HepG2 (cell line): ENCODE measurements at regions not wholly inside any gene's neighbourhood (a gene's known extent, or its start where the extent isn't known, plus 50 kb on each side); places are given as distances from the start of the nearest gene placed in this dataset.
A peak's percentile ranks its signal among the peaks of the same experiment; 100 is the strongest.

Experiments
- ATAC-seq: fragments of 200-7000 bp; cut with Tn5 transposase; 3 replicates; pipeline ENCODE4 v1.9.1; 2020; ENCODE audit warnings: mild to moderate bottlenecking, moderate library complexity
- BruUV-seq: library from RNA; stranded (reverse); fragments of 400-500 nt; replicated peaks from 2 replicates; lab custom pipeline; 2021; lab: Mats Ljungman, UMichigan
- CTCF ChIA-PET: fragments of 300-600 bp; formaldehyde crosslinking; extraction: SDS; loops from one replicate; lab custom pipeline; 2021; ENCODE audit warnings: low total read pairs, inconsistent platforms, low intra/inter-chr PET ratio; lab: Yijun Ruan, JAX
- POLR2A ChIA-PET: fragments of 350-600 bp; sonication (Branson Sonifier 250); formaldehyde crosslinking; loops from one replicate; lab custom pipeline; 2020; ENCODE audit warnings: antibody characterized with exemption, inconsistent platforms; lab: Yijun Ruan, JAX
- DNase-seq: peaks from one replicate; pipeline ENCODE4 v3.0.0-alpha.2; 2015; ENCODE audit warnings: low spot score
- FAIRE-seq: peaks from 3 replicates; lab custom pipeline; 2011; peaks lifted over from hg19 to GRCh38; lab: Jason Lieb, UNC
- H2AFZ ChIP-seq: one replicate; pipeline ENCODE4 v1.6.1; 2011; ENCODE audit warnings: low read length, inconsistent platforms
- H3K27ac ChIP-seq: fragments of 300-600 bp; 3 replicates; pipeline ENCODE4 v1.8.0; 2011; ENCODE audit warnings: mixed run types, mild to moderate bottlenecking, mixed read lengths, low read length, inconsistent platforms; ENCODE audit not compliant: insufficient read depth; ENCODE audit errors: extremely low read length
- H3K27me3 ChIP-seq, 2 experiments: fragments of 200-600 bp in 1 of 2; 2 replicates in 1 of 2; 3 replicates in 1 of 2; pipeline versions ENCODE4 v1.6.0 to v1.8.0; 2011; ENCODE audit warnings: low read length in 2 of 2, mild to moderate bottlenecking in 2 of 2, moderate library complexity in 2 of 2, inconsistent platforms in 1 of 2; ENCODE audit not compliant: insufficient read depth in 2 of 2, control insufficient read depth in 1 of 2
- H3K36me3 ChIP-seq, 2 experiments: fragments of 200-600 bp in 1 of 2; replicated peaks in 1 of 2; 2 replicates in 1 of 2; 3 replicates in 1 of 2; pipeline versions ENCODE4 v1.5.1 to v1.8.0; 2011; ENCODE audit warnings: low read length in 2 of 2, inconsistent platforms in 1 of 2; ENCODE audit not compliant: insufficient read depth in 2 of 2, control insufficient read depth in 1 of 2
- H3K4me1 ChIP-seq: 2 replicates; pipeline ENCODE4 v1.5.1; 2012; ENCODE audit warnings: low read length, inconsistent platforms; ENCODE audit not compliant: insufficient read depth
- H3K4me2 ChIP-seq: 2 replicates; pipeline ENCODE4 v1.6.0; 2011; ENCODE audit warnings: low read depth, low read length, inconsistent platforms
- H3K4me3 ChIP-seq, 3 experiments: fragments of 200-600 bp in 1 of 3; sonication (generic), shearing (Covaris generic) in 1 of 3; replicated peaks in 1 of 3; 2 replicates each; pipeline ENCODE4 v1.5.1; 2011 to 2016; ENCODE audit warnings: low read length in 3 of 3, inconsistent platforms in 2 of 3, low read depth in 2 of 3, mild to moderate bottlenecking in 2 of 3, control low read depth in 1 of 3, mixed read lengths in 1 of 3; ENCODE audit not compliant: insufficient read depth in 1 of 3
- H3K79me2 ChIP-seq: one replicate; pipeline ENCODE4 v1.6.1; 2011; ENCODE audit warnings: low read length, inconsistent platforms; ENCODE audit not compliant: insufficient read depth
- H3K9ac ChIP-seq: 2 replicates; pipeline ENCODE4 v1.6.0; 2011; ENCODE audit warnings: mild to moderate bottlenecking, low read depth, low read length, inconsistent platforms; ENCODE audit not compliant: insufficient read depth
- H3K9me3 ChIP-seq: 2 replicates; pipeline ENCODE4 v1.5.1; 2012; ENCODE audit warnings: mild to moderate bottlenecking, low read length
- H4K20me1 ChIP-seq: 2 replicates; pipeline ENCODE4 v1.6.0; 2011; ENCODE audit warnings: inconsistent platforms, mild to moderate bottlenecking, low read length, moderate library complexity; ENCODE audit not compliant: insufficient read depth
- ATAD3A ChIP-seq: sonication (generic); formaldehyde crosslinking; IDR thresholded peaks from 2 replicates; pipeline ENCODE4 v1.4.0; 2020; ENCODE audit warnings: missing genetic modification reagents
- ATF7 ChIP-seq, 2 experiments: fragments of 450-650 bp in 1 of 2; sonication (generic) in 1 of 2; formaldehyde crosslinking in 1 of 2; IDR thresholded peaks; 2 replicates each; pipeline versions ENCODE4 v1.4.0 to v1.6.1; 2016 to 2020; ENCODE audit warnings: antibody characterized with exemption in 1 of 2, mild to moderate bottlenecking in 1 of 2, missing genetic modification reagents in 1 of 2
- CBFB ChIP-seq: sonication (generic); formaldehyde crosslinking; IDR thresholded peaks from 2 replicates; pipeline ENCODE4 v1.4.0; 2020; ENCODE audit warnings: missing genetic modification reagents
- CHD2 ChIP-seq: IDR thresholded peaks from 2 replicates; pipeline ENCODE4 v1.6.1; 2011; ENCODE audit warnings: low read depth, low read length, improper control_type of control experiment
- ELF1 ChIP-seq: sonication (generic); formaldehyde crosslinking; IDR thresholded peaks from 2 replicates; pipeline ENCODE4 v1.4.0; 2020; ENCODE audit warnings: missing genetic modification reagents
- MNT ChIP-seq: fragments of 450-650 bp; IDR thresholded peaks from 2 replicates; pipeline ENCODE4 v1.6.1; 2016
- NR2F2 ChIP-seq: IDR thresholded peaks from 2 replicates; pipeline ENCODE4 v1.6.1; 2012; ENCODE audit warnings: low read depth, inconsistent platforms, borderline replicate concordance
- PAF1 ChIP-seq: IDR thresholded peaks from 2 replicates; pipeline ENCODE4 v1.6.1; 2016; ENCODE audit warnings: missing genetic modification reagents, missing compliant biosample characterization
- RAD21 ChIP-seq: fragments of 450-650 bp; formaldehyde crosslinking; IDR thresholded peaks from 2 replicates; pipeline ENCODE4 v1.5.0; 2020; ENCODE audit warnings: mild to moderate bottlenecking
- RXRB ChIP-seq: IDR thresholded peaks from 2 replicates; pipeline ENCODE4 v1.6.1; 2016; ENCODE audit warnings: borderline replicate concordance, missing genetic modification reagents, missing compliant biosample characterization
- SOX5 ChIP-seq: IDR thresholded peaks from 2 replicates; pipeline ENCODE4 v1.6.1; 2016; ENCODE audit warnings: borderline replicate concordance
- TCF7 ChIP-seq: sonication (generic); IDR thresholded peaks from 2 replicates; pipeline ENCODE4 v1.6.1; 2016; ENCODE audit warnings: antibody characterized with exemption, low read depth
- TCF7L2 ChIP-seq: IDR thresholded peaks from 2 replicates; pipeline ENCODE4 v1.6.1; 2011; ENCODE audit warnings: mild to moderate bottlenecking, low read depth, low read length, moderate library complexity
- TRIM24 ChIP-seq: sonication (generic); formaldehyde crosslinking; IDR thresholded peaks from 2 replicates; pipeline ENCODE4 v1.8.0; 2022; ENCODE audit warnings: mild to moderate bottlenecking, missing genetic modification reagents
- ZNF12 ChIP-seq: sonication (generic); formaldehyde crosslinking; IDR thresholded peaks from 2 replicates; pipeline ENCODE4 v1.5.0; 2020; ENCODE audit warnings: missing genetic modification reagents
- ZNF33B ChIP-seq: sonication (generic); formaldehyde crosslinking; IDR thresholded peaks from 2 replicates; pipeline ENCODE4 v1.5.1; 2020; ENCODE audit warnings: mild to moderate bottlenecking, missing genetic modification reagents
- ZNF788 ChIP-seq: sonication (generic); formaldehyde crosslinking; IDR thresholded peaks from 2 replicates; pipeline ENCODE4 v1.5.0; 2020; ENCODE audit warnings: mild to moderate bottlenecking, missing genetic modification reagents, borderline replicate concordance
- WGBS: methylation state at CpG from one replicate; pipeline ENCODE4 v1.1.6; 2017; ENCODE audit warnings: low lambda C conversion rate; 5-methylcytosine and 5-hydroxymethylcytosine counted together
- in situ Hi-C: cut with HindIII; loops from 2 replicates; pipeline ENCODE4 v1.10.0; 2017; ENCODE audit warnings: low pct_unique_long_range_greater_than_20kb; ENCODE audit not compliant: extremely low pct_ligation_motif_present
- intact Hi-C: fragments of 100-400 bp; cut with micrococcal nuclease; formaldehyde crosslinking; loops from one replicate; pipeline ENCODE4 v1.10.0; 2022; ENCODE audit not compliant: unreplicated experiment

GRCh38 chr5:161036296-161036695 is 184.3 kb upstream of the ATP10B start:
- Histone ChIP-seq H4K20me1 (no peaks in the 10 kb centered on the region), H3K4me3 (no peak overlapping the region), H3K4me2 (no peak overlapping the region), H3K27ac (no peak overlapping the region), H2AFZ (no peak overlapping the region), H3K4me1 (no peaks in the 10 kb centered on the region), H3K9me3 (no peaks in the 10 kb centered on the region), H3K36me3 (no peaks in the 10 kb centered on the region), H3K27me3 (no peaks in the 10 kb centered on the region; a peak in 1 of 5 replicates), H3K9ac (no peak overlapping the region), H3K79me2 (no peaks in the 10 kb centered on the region)
- TF ChIP-seq SOX5 (CRISPR knock-in tag) (no peak), ZNF788 (CRISPR knock-in tag) (no peak), ATF7 (IDR thresholded peaks at IDR 0.05) (peak; percentile 81), ATF7 (CRISPR knock-in tag; IDR thresholded peaks at IDR 0.05) (no peak), PAF1 (CRISPR knock-in tag) (no peak)
- 2% methylated on average over 3 of the region's 3 CpGs for WGBS
- in situ Hi-C loops (no loop called here), intact Hi-C loops (no loop called here)
- ChIA-PET CTCF (no interaction called here), POLR2A (no interaction called here)
- DNase-seq (no peak), ATAC-seq (no peak), FAIRE-seq (no peak)
- no TSS peak for BruUV-seq

GRCh38 chr5:161034451-161034850 is 182.4 kb upstream of the ATP10B start:
- DNase-seq (no peak), FAIRE-seq (no peak), ATAC-seq (no peak)
- 0% methylated on average over 1 of the region's 1 CpG for WGBS
- Histone ChIP-seq H2AFZ (no peak overlapping the region), H4K20me1 (no peaks in the 10 kb centered on the region), H3K36me3 (no peaks in the 10 kb centered on the region), H3K27me3 (no peaks in the 10 kb centered on the region; a peak in 1 of 5 replicates), H3K79me2 (no peaks in the 10 kb centered on the region), H3K4me2 (no peak overlapping the region), H3K27ac (no peak overlapping the region), H3K9me3 (no peaks in the 10 kb centered on the region), H3K4me3 (no peak overlapping the region), H3K9ac (no peak overlapping the region), H3K4me1 (no peaks in the 10 kb centered on the region)
- POLR2A ChIA-PET: no interaction called here
- CTCF ChIA-PET: no interaction called here
- in situ Hi-C loops (no loop called here), intact Hi-C loops (no loop called here)
- BruUV-seq: no TSS peak
- TF ChIP-seq NR2F2 (no peak), RAD21 (CRISPR knock-in tag) (no peak), MNT (no peak), TRIM24 (CRISPR knock-in tag) (no peak), ELF1 (no peak), TCF7 (no peak), RXRB (CRISPR knock-in tag) (no peak), TCF7L2 (no peak), ATAD3A (CRISPR knock-in tag) (no peak), ZNF33B (no peak), CHD2 (no peak), ZNF12 (CRISPR knock-in tag) (no peak), CBFB (CRISPR knock-in tag) (no peak)
